Fibroblast of gingiva (primary cell): ENCODE measurements at regions not wholly inside any gene's neighbourhood (a gene's known extent, or its start where the extent isn't known, plus 50 kb on each side); places are given as distances from the start of the nearest gene placed in this dataset.

Experiments
- DNase-seq: peaks from one replicate; pipeline ENCODE4 v3.0.0-alpha.2; 2011; ENCODE audit warnings: low read depth

DNA sequence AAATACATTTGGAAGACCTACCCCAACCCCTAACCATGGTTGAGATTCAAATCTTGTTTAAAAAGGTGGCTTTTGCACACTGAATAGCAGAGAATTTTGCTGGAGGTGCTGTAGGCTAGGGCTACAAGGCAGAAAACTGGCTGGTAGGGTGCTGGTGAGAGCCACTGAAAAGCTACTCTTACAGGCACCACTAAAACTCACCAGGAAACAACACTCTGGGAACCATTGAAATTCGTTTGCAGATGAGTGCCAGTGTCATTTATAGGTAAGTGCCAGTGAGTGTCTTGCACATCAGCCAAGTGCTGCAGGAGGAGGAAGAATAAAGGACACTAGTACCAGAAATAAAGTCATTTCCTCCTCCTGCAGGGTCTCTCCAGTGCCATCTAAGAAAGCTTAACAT, 610.2 kb downstream of the ZNF385D start:
- no peak for DNase-seq

DNA sequence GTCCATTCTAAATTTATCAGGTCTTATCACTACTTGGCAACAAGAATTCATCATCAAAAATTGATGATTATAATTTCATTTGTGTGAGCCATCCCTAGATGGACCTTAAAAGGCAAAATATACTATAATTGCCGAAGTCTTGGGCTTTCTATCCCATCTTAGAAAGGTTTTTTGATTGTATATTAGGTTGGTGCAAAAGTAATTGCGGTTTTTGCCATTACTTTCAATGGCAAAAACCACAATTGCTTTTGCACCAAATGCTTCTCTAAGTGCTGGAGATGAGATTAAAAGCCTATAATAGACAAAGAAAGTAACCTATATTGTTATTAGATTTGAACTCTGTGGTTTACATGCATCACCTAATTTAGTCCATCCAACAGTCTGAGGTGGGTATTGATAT, 612.9 kb downstream of the ZNF385D start:
- DNase-seq, result no peak

DNA sequence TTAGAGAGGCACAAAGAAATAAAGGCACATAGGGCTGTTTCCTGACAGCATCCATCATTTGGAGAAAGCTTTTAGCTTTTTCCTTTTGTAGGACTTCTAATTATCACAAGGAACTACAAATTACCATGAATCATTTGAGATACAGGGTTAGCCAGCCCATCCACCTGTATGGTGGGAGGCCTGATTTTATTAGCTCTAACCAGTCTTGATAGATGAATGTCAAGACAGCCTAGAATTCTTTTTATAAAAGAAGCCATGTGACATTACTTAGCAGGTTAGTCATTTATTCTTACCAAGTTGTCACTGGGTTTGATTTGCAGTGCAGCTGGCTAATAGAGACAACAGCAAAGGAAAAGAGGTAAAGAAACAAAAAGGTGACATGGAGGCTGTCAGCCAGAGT, 618.1 kb downstream of the ZNF385D start:
- DNase-seq, result no peak

DNA sequence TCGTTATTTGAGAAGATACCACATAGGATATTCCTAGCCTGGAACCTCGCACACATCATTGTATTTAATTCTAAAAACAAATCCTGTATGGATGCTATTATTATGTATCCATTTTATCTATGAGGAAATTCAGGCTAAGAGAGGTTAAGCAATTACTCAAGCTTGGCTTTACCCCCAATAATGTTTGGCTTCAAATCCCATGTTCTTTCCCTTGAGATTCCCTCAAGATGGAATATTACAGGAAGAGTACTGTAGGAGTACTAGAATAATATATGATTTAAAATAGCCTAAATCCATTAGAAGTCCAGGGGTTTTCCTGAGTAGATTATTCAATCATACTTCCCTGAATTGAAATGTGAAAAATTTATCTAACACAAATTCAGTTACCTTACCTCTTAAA, 630.2 kb downstream of the ZNF385D start:
- DNase-seq, result no peak

DNA sequence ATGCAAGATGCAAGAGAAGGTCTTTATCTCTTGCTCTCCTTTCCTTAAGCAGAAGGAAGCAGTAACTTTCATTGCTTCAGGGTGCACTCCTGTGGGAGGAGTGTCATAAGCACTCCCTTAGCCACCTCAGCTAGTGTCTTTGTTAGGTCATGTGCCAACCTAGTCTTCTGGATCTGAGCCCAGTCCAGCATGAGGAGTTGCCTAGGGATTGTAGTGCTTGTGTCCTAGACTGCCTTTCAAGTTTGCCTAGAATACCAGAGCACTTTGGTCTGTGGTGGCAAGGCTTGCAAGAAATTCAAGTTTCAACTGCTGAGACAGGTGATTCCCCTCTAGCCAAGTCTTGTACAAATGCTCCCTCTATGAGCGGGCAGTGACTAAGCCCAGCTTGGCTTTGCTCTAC, 633.6 kb downstream of the ZNF385D start:
- DNase-seq, result no peak

DNA sequence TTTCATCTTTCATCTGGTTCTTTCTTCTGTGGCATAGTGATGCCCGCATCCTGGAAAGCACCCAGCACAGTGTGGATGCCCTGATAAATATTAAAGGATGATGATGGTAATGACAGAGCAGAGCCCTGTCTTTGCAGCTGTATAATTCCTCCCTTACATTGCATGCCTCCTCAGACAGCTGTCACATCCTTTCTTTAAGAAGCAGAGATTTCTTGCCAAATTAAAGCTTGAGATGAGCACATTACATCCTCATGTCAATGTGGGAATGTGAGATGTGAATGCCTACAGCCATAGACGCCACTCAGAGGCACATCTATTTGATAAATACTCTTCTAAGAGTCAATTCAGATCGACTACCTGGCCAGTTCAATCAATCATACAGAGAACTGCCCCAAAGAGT, 642.0 kb downstream of the ZNF385D start:
- no peak for DNase-seq

DNA sequence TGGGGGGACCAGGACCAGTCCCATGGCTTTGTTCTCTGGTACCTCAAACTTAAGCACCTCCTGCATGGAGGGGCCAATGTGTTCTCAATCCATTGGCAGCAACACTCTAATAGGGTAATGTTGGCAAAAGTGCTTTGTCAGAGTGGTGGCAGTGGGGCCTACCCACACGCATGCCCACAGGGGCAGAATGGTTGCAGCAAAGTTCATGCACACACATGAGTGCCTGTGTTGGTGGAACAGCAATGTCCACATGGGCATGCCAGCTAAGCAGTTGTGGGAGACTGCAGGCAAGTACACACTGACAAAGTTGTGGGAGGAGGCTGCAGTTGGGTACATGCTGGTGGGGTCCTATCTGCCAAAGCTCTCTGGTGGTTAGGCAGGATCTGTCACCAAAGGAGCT, 645.2 kb downstream of the ZNF385D start:
- DNase-seq, result no peak

DNA sequence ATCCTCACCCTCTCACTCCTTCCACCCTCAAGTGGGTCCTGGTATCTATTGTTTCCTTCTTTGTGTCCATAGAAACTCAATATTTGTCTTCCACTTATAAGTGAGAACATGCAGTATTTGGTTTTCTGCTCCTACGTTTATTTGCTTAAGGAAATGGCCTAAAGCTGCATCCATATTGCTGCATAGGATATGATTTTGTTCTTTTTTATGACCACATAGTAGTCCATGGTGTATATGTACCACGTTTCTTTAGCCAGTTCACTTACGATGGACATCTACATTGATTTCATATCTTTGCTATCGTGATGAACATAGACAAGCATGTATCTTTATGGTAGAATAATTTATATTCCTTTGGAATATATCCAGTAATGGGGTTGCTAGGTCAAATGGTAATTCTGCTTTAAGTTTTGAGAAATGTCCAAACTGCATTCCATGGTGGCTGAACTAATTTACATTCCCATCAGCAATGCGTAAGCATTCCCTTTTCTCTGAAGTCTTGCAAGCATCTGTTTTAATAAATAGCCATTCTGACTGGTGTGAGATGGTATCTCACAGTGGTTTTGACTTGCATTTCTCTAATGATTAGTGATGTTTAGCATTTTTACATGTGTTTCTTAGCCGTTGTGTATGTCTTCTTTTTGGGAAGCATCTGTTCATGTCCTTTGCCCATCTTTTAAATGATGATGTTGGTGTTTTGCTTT, 650.2 kb downstream of the ZNF385D start:
- no peak for DNase-seq

DNA sequence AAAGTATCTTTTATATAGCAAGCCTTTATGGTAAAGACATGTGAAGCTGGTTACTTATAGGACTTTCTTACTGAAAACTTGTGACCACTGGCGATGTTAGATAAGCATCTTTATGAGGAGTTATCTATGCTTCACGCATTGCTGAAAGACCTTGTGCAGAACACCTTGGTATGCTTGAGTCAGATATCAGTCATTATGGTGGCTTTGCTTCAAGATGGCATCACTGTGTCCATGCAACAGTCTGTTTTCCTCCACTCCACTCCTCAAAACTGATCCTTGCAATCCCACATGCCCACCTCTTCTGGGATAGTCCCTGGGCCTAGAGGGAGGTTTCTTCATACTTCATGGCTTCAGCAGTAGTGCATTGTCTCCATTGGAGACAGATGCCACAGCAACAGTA, 656.3 kb downstream of the ZNF385D start:
- no peak for DNase-seq

DNA sequence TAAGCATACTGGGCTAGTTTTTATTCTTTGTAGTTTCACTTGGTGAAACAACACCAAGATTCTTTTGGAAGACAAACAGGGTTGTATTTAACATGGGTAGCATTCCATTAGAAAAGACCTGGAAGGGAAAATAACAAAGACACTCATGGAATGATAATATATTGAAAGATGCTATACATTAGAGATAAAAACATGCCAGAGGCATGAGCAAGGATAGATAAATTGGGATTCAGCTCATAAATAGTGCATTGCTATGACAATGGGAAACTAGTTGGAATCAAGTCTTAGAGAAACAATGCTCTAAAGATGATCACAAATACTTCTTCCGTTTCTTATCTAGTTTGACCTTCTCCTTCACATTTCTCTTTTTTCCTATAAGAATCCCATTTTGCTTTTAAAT, 677.4 kb downstream of the ZNF385D start:
- no peak for DNase-seq

DNA sequence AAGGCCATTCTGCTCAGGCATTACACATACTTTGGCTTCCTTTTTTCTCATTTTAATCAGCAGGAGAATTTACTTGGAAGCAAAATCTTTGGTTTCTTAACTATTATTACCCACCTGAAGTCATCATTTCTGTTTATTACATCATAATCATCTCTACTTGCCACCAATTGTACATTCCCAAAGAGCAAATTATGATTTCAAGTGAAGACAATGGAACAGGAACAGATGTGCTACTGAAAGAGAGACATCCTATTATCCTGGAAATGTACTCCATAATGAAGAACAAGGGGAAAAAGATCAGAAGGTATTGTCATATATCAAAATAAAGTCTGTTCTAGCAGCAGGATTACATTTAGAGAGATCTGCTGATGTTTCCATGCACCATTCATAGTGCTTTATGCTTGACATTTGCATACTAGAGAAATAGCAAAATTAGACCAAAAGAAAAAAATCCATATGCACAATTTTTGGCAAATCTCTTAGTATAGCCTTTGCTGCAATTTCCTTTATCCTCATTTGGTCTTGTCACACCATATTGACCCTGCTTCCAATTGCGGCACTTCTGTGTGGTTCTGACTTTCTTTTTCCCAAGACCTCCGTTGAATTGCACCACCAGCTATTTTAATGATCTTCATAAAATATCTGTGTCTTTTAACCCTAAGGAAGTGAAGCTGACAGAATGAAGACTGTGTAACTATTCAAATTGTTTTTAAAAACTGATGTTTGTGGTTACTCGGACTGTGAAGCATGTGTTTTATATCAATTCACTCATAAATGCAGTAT, 683.8 kb downstream of the ZNF385D start:
- DNase-seq, result no peak

DNA sequence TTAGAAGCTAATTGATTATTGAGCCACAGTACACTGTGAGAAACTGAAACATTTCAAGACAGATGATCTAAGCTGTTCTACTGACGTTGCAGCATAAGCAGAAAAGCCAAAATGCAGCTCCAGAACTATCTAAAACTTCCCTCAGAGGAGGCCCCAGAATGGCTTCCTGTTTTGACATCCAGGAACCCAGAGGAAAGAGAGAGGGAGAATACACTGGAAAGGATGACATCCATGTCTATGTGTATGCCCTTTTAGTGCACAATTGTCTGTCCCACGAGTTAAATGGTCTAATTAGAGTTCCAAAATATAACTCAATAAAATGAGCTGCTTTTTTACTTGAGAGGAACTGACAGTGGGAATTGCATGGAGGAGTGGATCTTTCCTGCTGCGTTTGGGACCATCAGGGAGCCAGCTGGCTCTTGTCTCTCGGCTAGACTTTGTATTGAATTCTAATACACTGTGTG, 688.1 kb downstream of the ZNF385D start:
- DNase-seq, result no peak

DNA sequence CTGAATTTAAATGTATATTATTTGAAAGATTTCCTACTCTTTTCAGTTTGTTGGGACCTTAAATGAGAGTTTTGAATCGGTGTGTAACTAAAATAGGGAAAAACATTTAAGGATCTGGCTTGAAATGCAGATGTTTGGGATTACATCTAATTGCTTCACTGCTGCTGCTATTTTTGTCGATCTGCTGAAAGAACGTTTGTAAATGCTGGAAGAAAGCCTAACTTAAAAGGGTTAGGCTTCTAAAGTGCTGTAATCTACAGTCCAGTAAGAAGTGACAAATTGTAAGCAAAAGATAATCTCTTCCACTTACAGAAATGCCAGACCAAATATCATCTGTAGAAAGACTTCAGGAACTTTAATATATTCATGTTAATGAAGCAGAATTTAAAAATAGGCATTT, 691.6 kb downstream of the ZNF385D start:
- DNase-seq, result no peak

DNA sequence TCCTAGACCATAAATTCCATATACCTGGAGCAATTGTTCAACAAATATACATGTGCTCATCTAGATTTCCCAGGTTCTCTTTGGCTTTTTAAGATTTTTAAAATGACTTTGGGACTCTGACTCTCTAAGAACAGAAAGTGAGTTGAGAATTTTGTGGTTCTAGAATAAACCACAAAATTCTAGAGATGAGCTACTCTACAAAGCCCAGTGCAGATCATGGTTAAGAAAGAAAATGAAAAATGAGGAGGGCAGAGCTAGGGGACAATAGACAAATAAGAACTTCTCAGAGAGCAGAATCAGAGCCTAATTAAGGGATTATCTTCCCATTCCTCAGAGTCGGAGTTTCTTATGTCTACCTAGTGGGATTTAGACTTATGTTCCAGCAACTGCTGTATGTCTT, 694.7 kb downstream of the ZNF385D start:
- DNase-seq, result no peak

DNA sequence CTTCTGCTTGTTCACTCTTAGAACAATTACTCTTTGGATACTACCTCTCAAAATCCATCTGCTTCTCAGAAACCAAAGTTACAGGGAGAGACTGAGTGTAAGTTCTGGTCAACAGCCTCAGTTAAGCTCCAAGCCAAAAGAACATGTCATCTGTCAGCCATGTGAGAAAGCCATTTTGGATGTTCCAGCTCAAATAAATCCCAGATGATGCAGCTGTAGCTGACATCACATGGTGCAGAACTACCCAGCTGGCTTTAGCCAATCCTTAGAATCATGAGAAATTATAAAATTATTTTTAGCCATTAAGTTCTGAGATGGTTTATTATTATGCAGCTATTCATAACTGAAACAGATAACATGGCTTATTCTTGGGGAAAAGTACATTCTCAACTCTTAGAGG, 696.0 kb downstream of the ZNF385D start:
- no peak for DNase-seq

DNA sequence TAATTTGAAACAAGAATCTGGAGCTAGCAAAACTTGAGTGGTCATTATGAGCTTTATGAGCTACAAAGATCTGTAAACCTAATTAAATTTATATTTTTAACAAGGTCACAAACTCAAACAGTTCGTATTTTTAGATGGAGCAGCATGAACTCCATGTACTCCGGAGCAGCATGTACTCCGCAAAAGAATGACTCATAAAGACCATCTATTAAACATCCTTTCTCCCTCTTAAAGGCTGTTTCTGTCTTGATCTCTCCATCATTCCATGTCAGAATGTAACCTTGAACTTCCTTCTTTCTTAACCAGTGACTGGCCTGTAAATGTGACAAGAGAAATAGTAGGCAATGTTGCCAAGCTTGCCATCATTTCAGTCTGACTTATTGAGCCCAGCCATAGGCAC, 696.9 kb downstream of the ZNF385D start:
- no peak for DNase-seq

DNA sequence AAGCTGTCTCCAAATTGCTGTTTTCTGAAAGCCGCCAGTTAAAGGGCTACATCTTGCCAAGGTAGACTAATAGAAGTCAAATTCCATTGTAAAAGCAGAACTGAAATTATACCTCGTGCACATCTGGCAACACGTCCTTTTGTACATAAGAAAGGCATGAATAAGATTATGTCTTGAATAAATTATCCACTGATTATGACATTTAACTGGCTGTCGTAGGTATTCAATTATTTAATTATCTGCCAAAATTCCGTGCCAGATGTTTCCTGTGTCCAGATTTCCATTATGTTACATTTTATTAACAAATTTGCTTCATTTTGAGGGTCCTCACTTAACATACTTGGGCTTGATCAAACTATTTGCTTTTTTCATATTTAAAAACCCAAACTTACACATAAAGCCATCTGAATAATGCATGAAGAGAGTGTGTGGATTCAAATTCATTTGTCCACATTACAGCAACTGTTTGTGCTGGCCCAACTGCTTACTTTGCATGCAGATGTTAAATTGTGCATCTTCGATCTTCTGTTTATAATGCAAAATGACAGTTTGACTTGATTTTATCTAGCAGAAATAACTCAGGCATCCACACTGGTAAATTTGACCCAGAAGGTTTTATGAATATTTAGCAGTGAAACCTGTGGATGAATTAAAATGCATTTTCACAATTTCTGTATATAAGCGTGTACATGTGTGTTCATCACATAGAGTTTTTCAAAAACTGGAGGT, 701.5 kb downstream of the ZNF385D start:
- DNase-seq, result no peak

DNA sequence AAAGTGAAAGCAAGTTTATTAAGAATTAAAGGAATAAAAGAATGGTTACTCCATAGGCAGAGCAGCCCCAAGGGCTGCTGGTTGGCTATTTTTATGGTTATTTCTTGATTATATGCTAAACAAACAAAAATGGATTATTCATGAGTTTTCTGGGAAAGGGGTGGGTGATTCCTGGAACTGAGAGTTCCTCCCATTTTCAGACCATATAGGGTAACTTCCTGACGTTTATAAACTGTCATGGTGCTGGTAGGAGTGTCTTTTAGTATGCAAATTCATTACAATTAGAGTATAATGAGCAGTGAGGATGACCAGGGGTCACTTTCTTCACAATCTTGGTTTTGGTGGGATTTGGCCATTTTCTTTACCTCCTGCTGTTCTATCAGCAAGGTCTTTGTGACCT, 707.9 kb downstream of the ZNF385D start:
- no peak for DNase-seq

DNA sequence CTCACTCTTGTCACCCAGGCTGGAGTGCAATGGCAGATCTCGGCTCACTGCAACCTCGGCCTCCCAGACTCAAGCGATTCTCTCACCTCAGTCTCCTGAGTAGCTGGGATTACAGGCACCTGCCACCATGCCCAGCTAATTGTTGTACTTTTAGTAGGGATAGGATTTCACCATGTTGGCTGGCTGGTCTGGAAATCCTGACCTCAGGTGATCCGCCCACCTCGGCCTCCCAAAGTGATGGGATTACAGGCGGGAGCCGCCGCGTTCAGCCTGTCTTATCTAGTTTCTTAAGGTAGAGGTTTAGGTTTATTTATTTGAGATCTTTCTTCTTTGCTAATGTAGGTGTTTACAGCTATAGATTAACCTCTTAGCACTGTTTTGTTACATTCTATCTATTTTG, 708.8 kb downstream of the ZNF385D start:
- no peak for DNase-seq

DNA sequence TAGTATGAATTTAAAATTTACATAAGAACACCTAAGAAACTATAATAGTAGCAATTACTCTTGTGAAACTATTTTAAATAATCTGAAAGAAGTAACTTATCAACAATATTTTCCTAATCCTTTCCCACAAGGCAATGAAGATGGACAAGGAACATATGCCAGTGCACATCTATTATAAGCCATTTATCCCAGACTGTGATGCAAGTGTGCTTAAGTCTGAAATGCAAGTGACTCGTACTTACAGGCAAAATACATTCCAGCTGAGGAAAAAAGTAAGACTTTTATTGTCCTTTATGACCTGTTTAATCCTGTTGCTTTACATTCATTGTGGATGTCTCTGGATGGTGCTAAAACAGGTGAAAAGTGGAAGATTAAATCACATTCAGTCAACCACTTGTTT, 709.4 kb downstream of the ZNF385D start:
- no peak for DNase-seq

DNA sequence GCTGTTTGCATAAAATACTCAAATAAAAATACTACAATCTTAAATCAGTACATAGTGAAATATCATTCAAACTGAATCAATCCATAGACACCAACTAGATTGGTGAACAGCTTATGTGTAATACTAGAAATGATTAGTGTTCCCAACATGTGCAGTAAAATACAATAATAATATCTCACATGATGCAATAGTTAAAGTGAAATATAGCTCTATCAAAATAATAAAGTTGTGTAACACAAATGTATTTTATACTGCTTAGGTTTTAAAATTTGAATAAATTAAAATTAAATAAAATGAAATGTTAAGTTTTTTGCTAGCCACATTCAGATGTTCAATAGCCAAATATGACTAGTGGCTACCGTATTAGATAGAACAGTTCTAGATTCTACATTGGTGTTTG, 714.1 kb downstream of the ZNF385D start:
- no peak for DNase-seq

DNA sequence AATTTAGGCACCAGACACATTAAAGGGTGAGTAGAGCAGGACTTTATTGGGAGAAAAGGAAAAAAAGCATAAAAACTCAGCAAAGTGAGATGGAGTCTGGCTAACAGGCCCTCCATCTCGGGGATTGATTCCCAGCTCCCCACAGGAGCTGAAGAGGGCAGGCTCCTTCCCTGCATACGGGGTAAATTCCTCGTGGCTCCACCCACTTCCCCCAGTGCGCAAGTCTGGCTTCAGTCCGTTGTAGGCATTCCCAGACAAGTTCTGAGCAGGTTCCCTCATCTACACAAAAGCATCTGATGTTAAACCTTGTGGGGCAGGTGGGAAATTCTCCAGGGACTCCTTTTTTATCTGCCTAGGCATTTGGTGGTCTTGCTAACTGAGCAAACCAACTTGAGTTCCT, 722.6 kb downstream of the ZNF385D start:
- DNase-seq, result no peak

DNA sequence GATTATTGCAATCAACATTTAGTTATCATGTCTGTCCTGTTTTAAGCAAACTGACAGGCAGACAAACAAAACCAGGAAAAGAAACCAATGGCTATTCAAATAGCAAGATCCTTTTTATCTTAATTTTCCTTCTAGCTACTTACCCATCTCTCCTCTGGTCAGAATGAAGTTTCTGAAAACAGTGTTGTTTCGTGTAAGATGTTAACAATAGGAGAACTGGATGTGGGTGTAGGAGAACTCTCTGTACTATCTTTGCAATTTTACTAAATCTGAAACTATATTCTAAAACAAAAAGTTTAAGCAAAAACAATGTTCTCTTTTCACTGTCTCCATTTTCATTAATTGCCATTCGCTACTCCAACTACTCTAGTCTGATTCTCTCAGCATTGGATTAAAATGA, 726.4 kb downstream of the ZNF385D start:
- DNase-seq, result no peak
